ENCODE measurements at regions not wholly inside any gene's neighbourhood (a gene's known extent, or its start where the extent isn't known, plus 50 kb on each side); places are given as distances from the start of the nearest gene placed in this dataset.

GRCh38 chr20:60321601-60322000 is 363.4 kb downstream of the CDH26 start:
- no peak for DNase-seq (ENCODE audit: low spot score)

- DNase-seq (ENCODE audit: low spot score) = no peak
Observed at GRCh38 chr20:60326821-60327220, 368.6 kb downstream of the CDH26 start.

- no peak for DNase-seq (ENCODE audit: low spot score)
Observed at GRCh38 chr20:60327971-60328660, 369.9 kb downstream of the CDH26 start.

GRCh38 chr20:60330461-60330860 is 372.2 kb downstream of the CDH26 start:
- DNase-seq (ENCODE audit: low spot score) = no peak

GRCh38 chr20:60331688-60332300 is 373.6 kb downstream of the CDH26 start:
- DNase-seq (ENCODE audit: low spot score) = no peak

GRCh38 chr20:60332523-60332922 is 374.3 kb downstream of the CDH26 start:
- no peak for DNase-seq (ENCODE audit: low spot score)

- DNase-seq (ENCODE audit: low spot score) = no peak
Observed at GRCh38 chr20:60334911-60335310, 376.7 kb downstream of the CDH26 start.

- DNase-seq (ENCODE audit: low spot score) = no peak
Observed at GRCh38 chr20:60338556-60338955, 380.3 kb downstream of the CDH26 start.

- no peak for DNase-seq (ENCODE audit: low spot score)
Observed at GRCh38 chr20:60339738-60340137, 381.5 kb downstream of the CDH26 start.

- DNase-seq (ENCODE audit: low spot score) = no peak
Observed at GRCh38 chr20:60340232-60340631, 382.0 kb downstream of the CDH26 start.

GRCh38 chr20:60341062-60341461 is 382.8 kb downstream of the CDH26 start:
- DNase-seq (ENCODE audit: low spot score) = no peak

GRCh38 chr20:60345106-60345505 is 386.9 kb downstream of the CDH26 start:
- no peak for DNase-seq (ENCODE audit: low spot score)

GRCh38 chr20:60349418-60349817 is 391.2 kb downstream of the CDH26 start:
- no peak for DNase-seq (ENCODE audit: low spot score)

GRCh38 chr20:60352017-60352416 is 393.8 kb downstream of the CDH26 start:
- DNase-seq (ENCODE audit: low spot score) = no peak

- DNase-seq (ENCODE audit: low spot score) = no peak
Observed at GRCh38 chr20:60352596-60352995, 394.4 kb downstream of the CDH26 start.

- no peak for DNase-seq (ENCODE audit: low spot score)
Observed at GRCh38 chr20:60354024-60354580, 395.9 kb downstream of the CDH26 start.

GRCh38 chr20:60358101-60358500 is 399.9 kb downstream of the CDH26 start:
- no peak for DNase-seq (ENCODE audit: low spot score)

- DNase-seq (ENCODE audit: low spot score) = no peak
Observed at GRCh38 chr20:60359010-60359409, 400.8 kb downstream of the CDH26 start.

- DNase-seq (ENCODE audit: low spot score) = no peak
Observed at GRCh38 chr20:60361761-60362395, 403.7 kb downstream of the CDH26 start.

GRCh38 chr20:60362531-60362930 is 404.3 kb downstream of the CDH26 start:
- DNase-seq (ENCODE audit: low spot score) = no peak

GRCh38 chr20:60363698-60364097 is 405.5 kb downstream of the CDH26 start:
- no peak for DNase-seq (ENCODE audit: low spot score)

GRCh38 chr20:60365064-60365666 is 406.9 kb downstream of the CDH26 start:
- DNase-seq (ENCODE audit: low spot score) = no peak

- DNase-seq (ENCODE audit: low spot score) = no peak
Observed at GRCh38 chr20:60365882-60366281, 407.7 kb downstream of the CDH26 start.
